ENCODE measurements at regions not wholly inside any gene's neighbourhood (a gene's known extent, or its start where the extent isn't known, plus 50 kb on each side); places are given as distances from the start of the nearest gene placed in this dataset.
A peak's percentile ranks its signal among the peaks of the same experiment; 100 is the strongest.

DNA sequence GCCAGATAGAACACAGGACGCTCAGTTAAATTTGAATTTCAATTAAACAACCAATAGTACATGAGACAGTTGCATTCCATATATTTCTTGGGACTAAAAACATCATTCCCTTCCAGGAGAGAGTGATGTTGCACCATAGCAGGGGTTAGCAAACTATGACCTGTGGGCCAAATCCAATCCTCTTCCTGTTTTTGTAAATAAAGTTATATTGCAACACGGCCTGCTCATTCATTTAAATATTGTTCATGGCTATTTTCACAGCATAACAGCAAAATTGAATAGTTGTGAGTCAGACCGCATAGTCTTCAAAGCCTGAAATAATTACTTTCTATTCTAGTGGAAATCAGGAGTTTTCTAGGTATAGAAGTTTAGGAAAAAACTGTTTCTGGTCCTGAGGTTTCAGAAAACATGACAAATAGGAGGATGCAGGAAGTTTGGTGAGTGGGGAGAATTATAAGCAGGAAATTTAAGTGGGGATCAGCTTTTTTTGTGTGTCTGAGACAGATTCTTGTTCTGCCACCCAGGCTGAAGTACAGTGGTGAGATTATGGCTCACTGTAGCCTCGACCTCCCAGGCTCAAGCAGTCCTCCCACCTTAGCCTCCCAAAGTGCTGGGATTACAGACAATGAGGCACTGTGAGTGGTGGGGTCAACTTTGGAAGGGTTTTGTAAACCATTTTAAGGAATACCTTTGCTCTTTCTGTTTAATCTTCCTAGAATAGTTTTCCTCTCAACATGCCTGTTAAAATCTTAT lies 131.5 kb downstream of the SOCS6 start:
- H3K27me3 ChIP-seq: no peaks in the 10 kb centered on the region
- H3K4me3 ChIP-seq: no peak overlapping the region
- no peaks in the 10 kb centered on the region for H3K36me3 ChIP-seq
- 76 to 80% methylated on average over 4 of the region's 4 CpGs for WGBS, 2 donors
- no peak for DNase-seq (ENCODE audit: low spot score in 2 of 2)
- peak overlapping the region in 1 of 4 donors; percentile 46 for H3K27ac ChIP-seq
- H3K9me3 ChIP-seq: no peaks in the 10 kb centered on the region
- TF ChIP-seq EP300 (IDR thresholded peaks at IDR 0.05): peak in 1 of 2 donors; percentile 37
- TF ChIP-seq, protein P1, sequence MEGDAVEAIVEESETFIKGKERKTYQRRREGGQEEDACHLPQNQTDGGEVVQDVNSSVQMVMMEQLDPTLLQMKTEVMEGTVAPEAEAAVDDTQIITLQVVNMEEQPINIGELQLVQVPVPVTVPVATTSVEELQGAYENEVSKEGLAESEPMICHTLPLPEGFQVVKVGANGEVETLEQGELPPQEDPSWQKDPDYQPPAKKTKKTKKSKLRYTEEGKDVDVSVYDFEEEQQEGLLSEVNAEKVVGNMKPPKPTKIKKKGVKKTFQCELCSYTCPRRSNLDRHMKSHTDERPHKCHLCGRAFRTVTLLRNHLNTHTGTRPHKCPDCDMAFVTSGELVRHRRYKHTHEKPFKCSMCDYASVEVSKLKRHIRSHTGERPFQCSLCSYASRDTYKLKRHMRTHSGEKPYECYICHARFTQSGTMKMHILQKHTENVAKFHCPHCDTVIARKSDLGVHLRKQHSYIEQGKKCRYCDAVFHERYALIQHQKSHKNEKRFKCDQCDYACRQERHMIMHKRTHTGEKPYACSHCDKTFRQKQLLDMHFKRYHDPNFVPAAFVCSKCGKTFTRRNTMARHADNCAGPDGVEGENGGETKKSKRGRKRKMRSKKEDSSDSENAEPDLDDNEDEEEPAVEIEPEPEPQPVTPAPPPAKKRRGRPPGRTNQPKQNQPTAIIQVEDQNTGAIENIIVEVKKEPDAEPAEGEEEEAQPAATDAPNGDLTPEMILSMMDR (IDR thresholded peaks at IDR 0.05): no peak
- H3K4me1 ChIP-seq: peaks cover 0 to 32% (median 15%) of the 10 kb centered on the region in 4 donors

DNA sequence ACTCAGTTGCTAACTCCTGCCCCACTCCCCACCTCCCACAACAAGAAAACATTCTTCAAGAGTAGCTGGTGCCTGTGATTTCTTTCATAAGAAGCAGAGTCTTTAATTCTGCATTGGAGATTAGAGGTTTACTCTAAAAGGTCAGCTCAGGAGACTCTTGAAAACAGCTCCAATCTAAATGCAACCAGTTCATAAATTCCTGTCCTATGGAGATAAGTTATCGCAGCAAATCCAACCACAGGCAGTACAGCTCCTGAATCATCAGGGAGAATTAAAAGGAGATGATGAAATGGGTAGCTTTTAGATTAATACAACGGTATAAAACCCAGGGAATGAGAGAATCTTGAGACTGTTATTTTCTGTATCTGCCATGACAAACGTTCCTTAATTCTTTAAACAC lies 130.7 kb downstream of the SOCS6 start:
- Histone ChIP-seq H3K36me3 (no peaks in the 10 kb centered on the region), H3K27me3 (no peaks in the 10 kb centered on the region), H3K9me3 (no peaks in the 10 kb centered on the region), H3K27ac (no peak overlapping the region), H3K4me3 (no peak overlapping the region), H3K4me1 (peaks cover 0 to 32% (median 15%) of the 10 kb centered on the region in 4 donors)
- no peak for DNase-seq (ENCODE audit: low spot score in 2 of 2)
- WGBS, 2 donors: 76 to 82% methylated on average over 3 of the region's 3 CpGs
- no peak for TF ChIP-seq EP300 (IDR thresholded peaks at IDR 0.05)
- TF ChIP-seq, protein P1 (IDR thresholded peaks at IDR 0.05): no peak
- TF ChIP-seq POLR2A (IDR thresholded peaks at IDR 0.05): no peak

DNA sequence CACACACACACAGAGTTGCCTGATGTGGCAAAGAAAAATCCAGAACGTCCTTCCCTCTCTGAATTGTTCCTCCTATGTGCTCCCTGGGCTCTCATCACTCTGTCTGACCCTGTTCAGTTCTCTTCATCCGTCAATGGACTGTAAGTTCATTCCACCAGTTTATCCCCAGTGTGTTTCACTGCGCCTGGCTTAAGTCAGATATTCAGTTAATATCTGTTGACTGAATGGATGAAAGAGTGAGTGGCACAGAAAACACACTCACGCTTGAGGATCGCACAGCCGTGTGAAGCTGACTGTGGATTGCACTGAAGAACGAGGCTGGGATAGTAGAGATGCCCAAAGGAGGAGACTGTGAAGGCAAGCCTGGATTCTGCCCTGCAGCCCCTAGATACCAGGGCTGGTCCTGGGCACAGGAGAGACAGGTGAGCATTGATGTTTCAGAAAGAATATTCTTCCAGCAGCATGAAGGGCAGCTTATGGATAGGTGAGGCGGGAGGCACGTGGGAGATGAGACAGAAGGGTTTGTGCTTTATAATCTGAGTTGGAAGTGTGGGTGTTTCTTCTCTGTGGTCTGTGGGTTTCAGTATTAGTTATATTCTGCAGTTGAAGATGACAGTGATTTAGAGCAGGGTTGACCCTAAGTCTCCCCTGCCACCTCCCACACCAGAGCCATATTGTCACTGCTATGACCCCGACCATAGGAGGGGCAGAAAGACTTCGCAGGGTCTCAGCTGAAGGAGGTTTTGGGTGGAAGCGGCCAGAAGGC lies 129.9 kb downstream of the SOCS6 start:
- Histone ChIP-seq H3K27me3 (no peaks in the 10 kb centered on the region), H3K9me3 (no peaks in the 10 kb centered on the region), H3K4me1 (peaks cover 0 to 32% (median 15%) of the 10 kb centered on the region in 4 donors), H3K4me3 (no peak overlapping the region), H3K36me3 (no peaks in the 10 kb centered on the region), H3K27ac (no peak overlapping the region)
- 80 to 83% methylated on average over 12 of the region's 12 CpGs for WGBS, 2 donors
- TF ChIP-seq EP300 (IDR thresholded peaks at IDR 0.05) (no peak), POLR2A (IDR thresholded peaks at IDR 0.05) (no peak)
- TF ChIP-seq, protein P1 (IDR thresholded peaks at IDR 0.05): no peak
- no peak for DNase-seq (ENCODE audit: low spot score in 2 of 2)

DNA sequence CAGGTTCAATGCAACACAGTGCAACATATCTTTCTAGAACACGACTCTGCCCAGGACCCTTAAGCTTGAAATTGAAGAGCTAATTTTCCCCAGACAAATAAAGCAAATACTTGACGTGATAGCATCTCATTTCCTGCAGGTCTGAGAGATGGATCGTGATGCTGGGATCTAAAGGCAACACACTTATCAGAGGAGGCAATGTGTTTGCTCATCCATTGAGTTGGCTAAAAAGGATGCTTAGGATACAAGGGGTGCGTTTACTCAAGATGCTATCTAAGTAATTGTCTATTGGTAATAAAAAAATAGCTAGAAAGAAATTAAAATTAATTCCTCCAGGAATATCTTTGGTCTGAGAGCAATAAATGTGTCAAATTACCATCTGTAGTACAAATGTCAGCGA lies 129.0 kb downstream of the SOCS6 start:
- Histone ChIP-seq H3K9me3 (no peaks in the 10 kb centered on the region), H3K27me3 (no peaks in the 10 kb centered on the region), H3K4me3 (no peak overlapping the region), H3K36me3 (no peaks in the 10 kb centered on the region), H3K4me1 (peaks cover 0 to 23% (median 15%) of the 10 kb centered on the region in 4 donors), H3K27ac (no peak overlapping the region)
- DNase-seq (ENCODE audit: low spot score in 2 of 2): no peak
- WGBS, 2 donors: 83 to 85% methylated on average over 5 of the region's 5 CpGs
- TF ChIP-seq POLR2A (IDR thresholded peaks at IDR 0.05): no peak
- TF ChIP-seq, protein P1 (IDR thresholded peaks at IDR 0.05): no peak
- no peak for TF ChIP-seq EP300 (IDR thresholded peaks at IDR 0.05)

DNA sequence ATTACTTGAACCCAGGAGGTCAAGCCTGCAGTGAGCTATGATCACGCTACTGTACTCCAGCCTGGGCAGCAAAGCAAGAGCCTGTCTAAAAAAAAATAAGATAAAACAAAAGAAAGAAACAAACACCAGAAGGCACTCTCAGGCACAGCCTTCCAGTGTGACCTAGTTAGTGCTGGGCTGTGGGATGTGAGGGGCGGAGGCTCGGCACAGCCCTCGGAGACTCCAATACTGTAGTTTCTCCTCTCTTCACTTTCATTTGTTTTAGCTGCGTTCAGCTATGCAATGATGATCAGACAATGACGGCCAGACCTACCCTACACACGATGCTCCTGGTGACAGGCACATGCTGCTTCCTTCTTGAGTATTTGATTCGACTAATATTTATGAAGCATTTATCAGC lies 127.7 kb downstream of the SOCS6 start:
- Histone ChIP-seq H3K4me1 (peaks cover 0 to 10% (median 6%) of the 10 kb centered on the region in 4 donors), H3K27me3 (no peaks in the 10 kb centered on the region), H3K4me3 (no peak overlapping the region), H3K36me3 (no peaks in the 10 kb centered on the region), H3K27ac (no peak overlapping the region), H3K9me3 (no peaks in the 10 kb centered on the region)
- TF ChIP-seq, protein P1 (IDR thresholded peaks at IDR 0.05): no peak
- no peak for TF ChIP-seq EP300 (IDR thresholded peaks at IDR 0.05)
- no peak for TF ChIP-seq POLR2A (IDR thresholded peaks at IDR 0.05)
- no peak for DNase-seq (ENCODE audit: low spot score in 2 of 2)
- 76 to 84% methylated on average over 8 of the region's 8 CpGs for WGBS, 2 donors

Measured in tibial nerve (tissue), 4 donors.